Activated CD8-positive, alpha-beta memory T cell treated with anti-CD3 and anti-CD28 coated beads for 36 hours (primary cell): ENCODE measurements at regions not wholly inside any gene's neighbourhood (a gene's known extent, or its start where the extent isn't known, plus 50 kb on each side); places are given as distances from the start of the nearest gene placed in this dataset.
"Not testable (repeated sequence)": the region's sequence is repeated elsewhere in the genome, so short reads cannot be mapped to it uniquely, and the experiment has no call there.

Experiments used
- CTCF ChIA-PET: fragments of 350-600 bp; sonication (Branson Sonifier 250); formaldehyde crosslinking; loops from one replicate; lab custom pipeline; 2021; ENCODE audit warnings: antibody characterized with exemption; lab: Charles Lee
- POLR2A ChIA-PET: fragments of 350-600 bp; sonication (Branson Sonifier 250); formaldehyde crosslinking; loops from one replicate; lab custom pipeline; 2021; ENCODE audit warnings: antibody characterized with exemption; lab: Charles Lee

DNA sequence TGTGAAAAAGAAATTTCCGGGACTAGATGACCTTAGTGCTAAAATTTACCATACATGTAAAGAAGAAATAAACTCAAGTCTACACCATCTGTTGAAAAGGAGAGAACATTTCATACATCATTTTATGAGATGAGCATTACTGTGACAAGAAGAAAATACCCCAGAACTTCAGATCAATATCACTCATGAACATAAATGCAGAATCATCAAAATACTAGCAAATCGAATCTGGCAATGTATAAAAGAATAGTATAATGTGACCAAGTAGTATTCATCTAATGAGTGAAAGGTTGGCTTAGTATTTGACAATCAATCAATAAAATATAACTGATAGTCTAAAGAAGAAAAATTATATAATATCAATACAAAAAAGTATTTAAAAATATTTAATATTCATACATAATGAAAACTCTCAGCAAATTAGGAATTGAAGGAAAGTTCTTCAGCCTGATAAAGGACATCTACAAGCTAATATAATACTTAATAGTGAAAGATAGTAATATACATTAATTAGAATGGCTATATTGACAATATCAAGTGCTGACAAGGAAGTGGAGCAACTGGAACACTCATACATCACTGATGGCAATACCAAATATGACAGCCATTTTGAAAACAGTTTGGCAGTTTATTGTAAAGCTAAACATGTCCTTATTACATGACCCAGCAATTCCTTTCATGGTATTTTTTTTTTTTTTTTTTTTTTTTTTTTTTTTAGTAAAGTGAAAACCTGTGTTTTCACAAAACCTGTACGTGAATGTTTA lies 231.4 kb upstream of the ZEB2 start:
- ChIA-PET CTCF (no interaction called here), POLR2A (no interaction called here)

DNA sequence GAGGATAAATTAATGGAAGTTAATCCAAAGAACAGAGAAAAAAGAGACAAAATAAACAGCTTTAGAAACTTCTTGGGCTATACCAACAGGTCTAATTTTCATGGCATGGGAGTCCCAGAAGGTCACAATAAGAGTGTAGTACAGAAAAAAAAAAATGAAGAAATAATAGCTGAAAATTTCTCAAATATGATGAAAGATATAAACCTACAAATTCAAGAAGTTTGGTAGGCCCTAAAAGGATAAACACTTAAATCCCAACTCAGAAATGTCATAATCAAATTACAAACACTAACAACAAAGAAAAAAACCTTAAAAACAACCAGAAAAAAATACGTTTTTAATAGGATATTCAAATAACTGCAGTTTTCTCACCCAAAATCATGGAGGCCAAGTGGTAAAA lies 229.3 kb upstream of the ZEB2 start:
- ChIA-PET CTCF (no interaction called here), POLR2A (no interaction called here)

- ChIA-PET POLR2A (no interaction called here), CTCF (no interaction called here)
Measured at GRCh38 chr2:144748443-144748842, 228.5 kb upstream of the ZEB2 start.

GRCh38 chr2:144747571-144747970 lies 227.7 kb upstream of the ZEB2 start:
- ChIA-PET POLR2A (no interaction called here), CTCF (no interaction called here)

DNA sequence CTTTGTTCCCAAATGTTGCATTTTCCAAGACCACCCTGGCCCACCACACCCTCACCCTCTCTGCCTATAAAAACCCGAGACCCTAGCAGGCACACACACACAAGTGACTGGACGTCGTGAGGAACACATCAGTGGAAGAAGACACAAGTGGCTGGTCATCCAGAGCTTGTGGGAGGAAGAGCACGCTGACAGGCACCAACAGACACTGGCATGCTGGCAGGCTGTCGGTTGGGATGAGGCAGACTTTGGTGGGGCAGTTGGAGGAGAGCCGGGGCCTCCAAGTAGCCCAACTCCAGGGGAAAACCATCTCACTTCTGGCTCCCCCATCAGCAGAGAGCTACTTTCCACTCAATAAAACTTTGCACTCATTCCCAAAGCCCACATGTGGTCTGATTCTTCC lies 225.5 kb upstream of the ZEB2 start:
- ChIA-PET CTCF (interaction anchor here (0.7 kb wide), 1 partner anchor 180 kb away, joined by 3 read pairs; no protein-coding TSS in a partner anchor), POLR2A (no interaction called here)

DNA sequence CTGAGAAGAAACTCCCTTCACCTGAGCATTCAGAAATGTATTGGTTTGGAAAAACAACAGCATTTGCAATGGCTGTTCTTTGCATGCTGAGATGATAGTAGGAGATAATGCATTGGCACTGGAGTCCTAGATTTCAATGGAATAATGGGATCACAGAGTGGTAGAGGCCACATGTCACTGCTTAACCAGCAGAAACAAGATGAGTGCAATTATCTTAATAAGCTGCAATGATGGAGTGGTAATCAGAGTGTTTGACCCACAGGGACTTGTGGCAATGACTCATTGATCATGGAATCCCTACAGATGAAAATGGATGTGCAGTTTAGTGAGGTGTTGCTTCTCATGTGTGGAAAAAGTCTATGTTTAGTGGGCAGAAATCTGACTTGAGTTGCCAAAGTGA lies 218.8 kb upstream of the ZEB2 start:
- CTCF ChIA-PET = no interaction called here
- POLR2A ChIA-PET = no interaction called here

DNA sequence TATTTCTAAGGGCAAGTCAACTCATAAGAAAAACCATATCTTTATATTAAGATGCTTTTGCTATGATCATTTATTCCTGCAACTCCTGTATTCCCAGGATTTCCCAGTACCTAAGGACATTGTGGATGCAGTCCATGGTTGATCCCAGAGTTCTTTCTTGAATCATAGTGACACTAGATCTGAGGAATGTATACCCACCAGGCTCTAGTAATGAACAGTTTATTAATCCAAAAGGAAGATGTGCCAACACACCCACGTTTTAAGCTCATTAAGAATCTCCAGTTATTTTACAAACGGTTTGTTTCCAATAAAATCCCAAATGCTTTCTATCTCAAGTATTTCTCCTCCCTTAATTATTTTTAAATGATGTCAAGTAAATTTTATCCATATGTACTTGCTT lies 210.8 kb upstream of the ZEB2 start:
- ChIA-PET POLR2A (no interaction called here), CTCF (no interaction called here)

DNA sequence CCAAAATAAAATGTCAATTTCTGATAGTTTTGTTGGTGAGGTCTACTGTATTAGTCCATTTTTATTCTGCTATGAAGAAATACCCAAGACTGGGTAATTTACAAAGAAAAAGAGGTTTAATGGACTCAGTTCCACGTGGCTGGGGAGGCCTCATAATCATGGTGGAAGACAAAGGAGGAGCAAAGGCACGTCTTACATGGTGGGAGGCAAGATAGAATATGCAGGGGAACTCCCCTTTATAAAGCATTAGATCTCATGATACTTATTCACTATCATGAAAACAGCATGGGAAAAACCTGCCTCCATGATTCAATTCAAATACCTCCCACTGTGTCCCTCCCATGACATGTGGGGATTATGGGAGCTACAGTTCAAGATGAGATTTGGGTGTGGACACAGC lies 204.5 kb upstream of the ZEB2 start:
- CTCF ChIA-PET, POLR2A ChIA-PET: not testable (repeated sequence)

DNA sequence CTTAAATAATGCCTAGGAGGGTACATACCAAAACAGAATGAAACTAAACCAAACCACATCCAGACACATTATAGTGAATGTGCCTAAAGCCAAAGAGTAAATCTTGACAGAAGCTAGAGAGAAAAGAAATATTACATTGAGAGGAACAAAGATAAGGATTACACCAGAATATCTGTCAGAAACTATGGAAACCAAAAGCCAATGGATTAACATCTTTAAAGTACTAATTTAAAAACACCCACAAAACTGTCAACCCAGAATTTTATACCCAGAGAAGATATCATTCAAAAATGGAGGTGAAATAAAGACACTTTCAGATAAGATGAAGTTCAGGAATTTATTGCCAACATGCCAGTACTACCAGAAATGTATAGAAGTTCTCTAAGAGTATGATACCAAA lies 198.5 kb upstream of the ZEB2 start:
- ChIA-PET POLR2A (no interaction called here), CTCF (no interaction called here)

GRCh38 chr2:144715992-144716391 lies 196.1 kb upstream of the ZEB2 start:
- CTCF ChIA-PET = no interaction called here
- POLR2A ChIA-PET = no interaction called here

DNA sequence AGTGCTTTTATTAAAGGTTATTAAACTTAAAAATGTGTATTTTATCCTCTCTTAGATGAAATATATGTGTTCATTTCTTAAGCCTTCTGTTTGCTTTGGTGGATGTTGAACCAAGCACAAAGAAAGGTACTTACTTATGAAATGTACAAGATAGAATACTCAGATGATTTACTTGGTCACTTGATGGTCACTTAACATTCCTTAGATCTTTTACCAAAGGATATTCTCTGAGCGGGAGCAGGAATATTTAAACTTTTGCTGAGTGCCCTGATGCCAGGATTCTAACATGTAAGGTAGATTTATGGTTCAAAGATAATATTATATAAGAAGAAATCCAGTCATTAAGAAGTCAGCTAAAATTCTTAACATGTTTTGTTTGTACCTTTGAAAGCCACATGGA lies 193.5 kb upstream of the ZEB2 start:
- ChIA-PET CTCF (no interaction called here), POLR2A (no interaction called here)

- ChIA-PET CTCF (no interaction called here), POLR2A (no interaction called here)
Measured at GRCh38 chr2:144712550-144712940, 192.6 kb upstream of the ZEB2 start.

- ChIA-PET POLR2A (no interaction called here), CTCF (no interaction called here)
Measured at GRCh38 chr2:144711630-144712549, 192.0 kb upstream of the ZEB2 start.

DNA sequence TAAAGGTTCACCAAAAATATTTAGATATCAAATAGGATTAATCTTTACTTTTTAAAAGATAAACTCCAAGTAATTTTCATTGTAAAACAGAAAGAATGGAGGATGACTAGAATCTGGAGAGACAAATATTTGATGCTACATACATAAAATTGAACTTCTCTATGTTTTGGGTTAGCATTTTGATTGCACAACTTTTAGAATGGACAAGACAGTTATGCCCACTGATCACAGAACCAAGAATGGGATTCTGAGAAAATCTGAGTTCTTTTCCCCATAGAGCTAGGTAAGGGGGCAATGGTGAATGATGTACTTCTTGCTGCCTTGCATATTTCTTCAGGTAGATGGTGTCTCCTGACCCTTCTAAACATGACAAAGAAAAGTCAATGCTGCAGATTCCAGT lies 191.2 kb upstream of the ZEB2 start:
- CTCF ChIA-PET = no interaction called here
- POLR2A ChIA-PET = no interaction called here

DNA sequence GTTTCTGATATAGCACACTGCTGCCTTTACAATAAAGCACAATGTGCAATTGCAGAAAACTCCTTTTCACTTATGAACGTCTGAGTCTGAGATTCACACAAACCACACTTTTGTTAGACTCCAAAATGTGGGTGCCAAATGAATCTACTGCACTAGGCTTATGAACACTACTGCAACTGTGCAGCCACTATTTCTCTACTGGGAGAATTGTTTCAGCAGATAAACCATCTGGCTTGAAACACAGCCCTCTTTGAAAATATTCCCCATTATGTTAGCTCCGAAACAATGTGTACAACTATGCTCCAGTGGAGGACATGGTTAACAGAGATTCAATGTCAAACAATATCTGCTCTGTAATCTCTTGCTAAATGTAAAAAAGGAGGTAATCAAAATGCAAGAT lies 188.7 kb upstream of the ZEB2 start:
- CTCF ChIA-PET = no interaction called here

DNA sequence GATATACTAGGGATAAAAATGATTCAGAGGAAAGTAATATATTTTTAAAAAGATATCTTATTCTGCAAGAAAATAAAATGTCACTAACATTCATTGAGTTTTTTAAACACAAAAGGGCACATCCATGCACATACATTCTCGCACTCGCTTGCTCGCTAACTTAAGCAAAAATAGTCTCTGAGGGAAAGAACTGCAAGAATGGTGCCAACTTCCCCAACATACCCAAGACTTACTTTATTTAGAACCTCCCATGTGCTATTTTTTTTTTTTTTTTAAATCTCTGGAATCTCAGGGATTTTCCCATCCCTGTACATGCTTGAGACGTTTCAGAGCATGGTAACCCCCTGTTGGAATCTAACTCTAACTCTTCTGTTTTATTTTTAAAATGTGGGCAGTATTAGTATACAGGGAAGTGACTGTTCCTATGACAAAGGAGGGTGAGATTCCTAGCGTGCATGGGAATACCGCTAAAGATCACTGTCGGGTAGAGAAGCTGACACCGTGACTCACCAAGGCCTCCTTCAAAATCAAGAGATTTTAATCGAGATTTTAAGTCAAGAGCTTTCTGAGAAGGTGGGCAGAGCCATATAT lies 187.9 kb upstream of the ZEB2 start:
- ChIA-PET CTCF (no interaction called here), POLR2A (no interaction called here)

More for the DNA sequence above, 188.7 kb upstream of the ZEB2 start:
- POLR2A ChIA-PET = no interaction called here

- ChIA-PET POLR2A (no interaction called here), CTCF (no interaction called here)
Measured at GRCh38 chr2:144706647-144707046, 186.7 kb upstream of the ZEB2 start.

DNA sequence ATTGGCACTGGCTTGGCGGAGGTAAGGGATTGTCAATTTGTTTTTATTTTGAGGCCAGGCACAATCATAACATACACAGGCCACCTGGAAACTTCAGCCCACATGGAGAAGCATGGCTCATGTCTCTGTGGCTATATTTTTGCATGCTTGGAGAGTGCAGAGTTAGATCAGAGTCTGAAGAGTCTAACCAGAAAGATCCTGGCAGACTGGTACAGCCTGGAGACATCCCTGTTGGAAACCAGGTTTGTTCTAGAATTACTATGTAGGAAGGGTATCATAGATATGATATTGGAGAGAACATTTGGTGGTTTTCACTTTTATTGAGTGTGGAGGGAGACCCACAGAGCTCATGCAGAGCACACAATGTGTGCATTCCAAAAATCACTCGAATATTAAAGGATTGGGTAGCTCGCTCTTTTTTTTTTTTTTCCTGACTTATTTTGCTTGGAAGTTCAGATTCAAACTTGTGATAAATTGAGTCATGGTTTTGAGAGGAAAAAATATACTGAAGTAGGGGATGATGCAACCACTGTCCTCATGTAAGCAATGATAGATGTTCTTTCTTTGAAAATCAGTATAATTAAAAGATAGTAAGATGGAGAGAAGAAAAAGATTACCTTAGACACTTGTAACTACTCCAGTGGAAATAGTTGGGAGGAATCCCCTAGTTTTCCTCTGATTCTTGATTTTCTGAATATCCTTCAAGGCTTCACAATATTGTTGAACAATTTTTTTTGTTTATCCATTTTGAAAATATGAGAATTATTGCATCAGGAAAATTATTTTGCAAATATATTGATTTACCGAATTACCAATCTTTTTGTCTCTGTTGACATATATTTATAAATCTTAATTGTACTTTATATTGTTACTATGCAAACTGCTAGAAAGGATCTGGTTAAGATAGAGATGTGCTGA lies 185.7 kb upstream of the ZEB2 start:
- POLR2A ChIA-PET = no interaction called here

GRCh38 chr2:144704709-144705095 lies 184.8 kb upstream of the ZEB2 start:
- ChIA-PET POLR2A (no interaction called here), CTCF (no interaction called here)

More for the DNA sequence above, 185.7 kb upstream of the ZEB2 start:
- CTCF ChIA-PET = no interaction called here
